H9 (cell line): ENCODE measurements at regions not wholly inside any gene's neighbourhood (a gene's known extent, or its start where the extent isn't known, plus 50 kb on each side); places are given as distances from the start of the nearest gene placed in this dataset.

Source experiments
- DNase-seq: peaks from one replicate; pipeline ENCODE4 v3.0.0-alpha.2; 2017
- H2AFZ ChIP-seq: one replicate; pipeline ENCODE4 v1.6.1; 2013; ENCODE audit warnings: mild to moderate bottlenecking, low read length, control low read depth, moderate library complexity
- H2AK5ac ChIP-seq: 2 replicates; pipeline ENCODE4 v1.6.1; 2013; ENCODE audit warnings: low read length, control low read depth, mixed read lengths; ENCODE audit not compliant: insufficient read length
- H2BK120ac ChIP-seq: one replicate; pipeline ENCODE4 v1.6.1; 2013; ENCODE audit warnings: low read depth, mild to moderate bottlenecking, low read length, control low read depth, inconsistent platforms; ENCODE audit not compliant: poor library complexity, severe bottlenecking
- H2BK12ac ChIP-seq: 2 replicates; pipeline ENCODE4 v1.6.1; 2013; ENCODE audit warnings: low read length, control low read depth, mixed read lengths, low read depth; ENCODE audit not compliant: insufficient read length
- H2BK15ac ChIP-seq: 2 replicates; pipeline ENCODE4 v1.6.1; 2013; ENCODE audit warnings: low read depth, low read length, control low read depth
- H2BK20ac ChIP-seq: one replicate; pipeline ENCODE4 v1.6.1; 2013; ENCODE audit warnings: low read depth, mild to moderate bottlenecking, low read length, control low read depth, inconsistent platforms; ENCODE audit not compliant: poor library complexity, severe bottlenecking
- H2BK5ac ChIP-seq: 2 replicates; pipeline ENCODE4 v1.6.1; 2013; ENCODE audit warnings: low read length, control low read depth, mixed read lengths; ENCODE audit not compliant: insufficient read length
- H3K14ac ChIP-seq: 2 replicates; pipeline ENCODE4 v1.6.1; 2013; ENCODE audit warnings: low read length, control low read depth; ENCODE audit not compliant: insufficient read depth
- H3K18ac ChIP-seq: 2 replicates; pipeline ENCODE4 v1.6.1; 2013; ENCODE audit warnings: low read depth, mild to moderate bottlenecking, mixed read lengths, low read length, control low read depth; ENCODE audit not compliant: insufficient read length
- H3K23ac ChIP-seq: 2 replicates; pipeline ENCODE4 v1.6.1; 2013; ENCODE audit warnings: low read length, control low read depth, mixed read lengths, low read depth; ENCODE audit not compliant: insufficient read length
- H3K23me2 ChIP-seq: 2 replicates; pipeline ENCODE4 v1.6.1; 2013; ENCODE audit warnings: low read depth, mild to moderate bottlenecking, mixed read lengths, low read length, control low read depth; ENCODE audit not compliant: insufficient read length, poor library complexity, severe bottlenecking
- H3K27ac ChIP-seq: 2 replicates; pipeline ENCODE4 v1.5.1; 2013; ENCODE audit warnings: low read length, control low read depth, mixed read lengths, low read depth; ENCODE audit not compliant: insufficient read length
- H3K27me3 ChIP-seq: 2 replicates; pipeline ENCODE4 v1.6.1; 2013; ENCODE audit warnings: low read length, control low read depth, inconsistent platforms; ENCODE audit not compliant: insufficient read depth
- H3K4ac ChIP-seq: 2 replicates; pipeline ENCODE4 v1.6.1; 2013; ENCODE audit warnings: low read depth, mild to moderate bottlenecking, control low read depth, inconsistent platforms, low read length, moderate library complexity
- H3K4me1 ChIP-seq: 2 replicates; pipeline ENCODE4 v1.6.1; 2013; ENCODE audit warnings: low read length, control low read depth, inconsistent platforms; ENCODE audit not compliant: insufficient read depth
- H3K4me2 ChIP-seq: 2 replicates; pipeline ENCODE4 v1.6.1; 2013; ENCODE audit warnings: low read length, control low read depth, mixed read lengths; ENCODE audit not compliant: insufficient read length, insufficient read depth
- H3K56ac ChIP-seq: 2 replicates; pipeline ENCODE4 v1.6.1; 2013; ENCODE audit warnings: low read depth, mild to moderate bottlenecking, mixed read lengths, low read length, control low read depth; ENCODE audit not compliant: insufficient read length
- H3K79me1 ChIP-seq: 2 replicates; pipeline ENCODE4 v1.6.1; 2013; ENCODE audit warnings: low read depth, mild to moderate bottlenecking, moderate library complexity, low read length, control low read depth, inconsistent platforms; ENCODE audit not compliant: insufficient read depth, poor library complexity, severe bottlenecking
- H3K79me2 ChIP-seq: 2 replicates; pipeline ENCODE4 v1.6.1; 2013; ENCODE audit warnings: low read length, control low read depth, inconsistent platforms; ENCODE audit not compliant: insufficient read depth
- H3K9ac ChIP-seq: 2 replicates; pipeline ENCODE4 v1.6.1; 2013; ENCODE audit warnings: low read length, control low read depth, mixed read lengths; ENCODE audit not compliant: insufficient read length; ENCODE audit errors: extremely low read depth
- H3K9me3 ChIP-seq: one replicate; pipeline ENCODE4 v1.6.1; 2013; ENCODE audit warnings: low read depth, low read length, inconsistent platforms; ENCODE audit not compliant: control insufficient read depth
- H3T11ph ChIP-seq: one replicate; pipeline ENCODE4 v1.6.1; 2013; ENCODE audit warnings: mild to moderate bottlenecking, low read length, control low read depth, inconsistent platforms
- H4K20me1 ChIP-seq: one replicate; pipeline ENCODE4 v1.6.1; 2013; ENCODE audit not compliant: control insufficient read depth, insufficient read length, insufficient read depth
- H4K5ac ChIP-seq: 2 replicates; pipeline ENCODE4 v1.6.1; 2013; ENCODE audit warnings: low read depth, mild to moderate bottlenecking, mixed read lengths, low read length, control low read depth; ENCODE audit not compliant: insufficient read length
- H4K8ac ChIP-seq: replicated peaks from 2 replicates; pipeline ENCODE4 v1.6.1; 2013; ENCODE audit warnings: low read length, control low read depth, mixed read lengths, low read depth; ENCODE audit not compliant: insufficient read length
- H4K91ac ChIP-seq: 2 replicates; pipeline ENCODE4 v1.6.1; 2013; ENCODE audit warnings: low read depth, mild to moderate bottlenecking, moderate library complexity, mixed read lengths, low read length, control low read depth; ENCODE audit not compliant: insufficient read length
- H3K27ac Mint-ChIP-seq, 3 experiments: 2 replicates in 2 of 3; 3 replicates in 1 of 3; pipeline ENCODE4 v1.8.0; 2020 to 2021; ENCODE audit warnings: mixed read lengths in 3 of 3, mild to moderate bottlenecking in 1 of 3, moderate library complexity in 1 of 3
- H3K27me3 Mint-ChIP-seq: 2 replicates; pipeline ENCODE4 v1.8.0; 2021; ENCODE audit warnings: low read depth, mild to moderate bottlenecking, moderate library complexity, mixed read lengths
- H3K36me3 Mint-ChIP-seq, 3 experiments: 2 replicates in 2 of 3; 3 replicates in 1 of 3; pipeline ENCODE4 v1.8.0; 2020 to 2021; ENCODE audit warnings: low read depth in 3 of 3, mixed read lengths in 3 of 3; ENCODE audit not compliant: insufficient read depth in 1 of 3
- H3K4me1 Mint-ChIP-seq, 2 experiments: 2 replicates each; pipeline ENCODE4 v1.8.0; 2020; ENCODE audit warnings: mixed read lengths in 2 of 2
- H3K4me3 Mint-ChIP-seq, 2 experiments: 2 replicates in 1 of 2; 3 replicates in 1 of 2; pipeline ENCODE4 v1.8.0; 2020 to 2021; ENCODE audit warnings: mild to moderate bottlenecking in 2 of 2, mixed read lengths in 2 of 2, moderate library complexity in 1 of 2
- H3K9me3 Mint-ChIP-seq, 2 experiments: 2 replicates in 1 of 2; 3 replicates in 1 of 2; pipeline ENCODE4 v1.8.0; 2020; ENCODE audit warnings: mild to moderate bottlenecking in 2 of 2, mixed read lengths in 2 of 2, moderate library complexity in 1 of 2
- WGBS: extraction: QIAGEN DNeasy Blood & Tissue Kit; methylation state at CpG from one replicate; pipeline ENCODE4 v1.1.7; 2013; ENCODE audit warnings: missing lambda C conversion rate, low lambda C conversion rate, mixed read lengths; ENCODE audit not compliant: insufficient read length; ENCODE audit errors: extremely low coverage; 5-methylcytosine and 5-hydroxymethylcytosine counted together
- TF ChIP-seq, protein P1 (sequence below): fragments of 200-600 bp; sonication (generic); conservative IDR thresholded peaks from 3 replicates; pipeline ENCODE4 v1.8.0; 2021; ENCODE audit warnings: antibody characterized with exemption, mild to moderate bottlenecking

GRCh38 chr18:2223449-2223848, 347.9 kb downstream of the METTL4 start:
- H3K4ac ChIP-seq: no peak overlapping the region
- no peaks in the 10 kb centered on the region for H3K9me3 ChIP-seq
- H3K23ac ChIP-seq: no peak overlapping the region
- no peak overlapping the region for H4K5ac ChIP-seq
- no peak overlapping the region for H3K4me2 ChIP-seq
- no peaks in the 10 kb centered on the region for H3K9me3 Mint-ChIP-seq
- no peaks in the 10 kb centered on the region for H3K4me1 ChIP-seq
- no peak overlapping the region for H2BK15ac ChIP-seq
- no peak overlapping the region for H2BK120ac ChIP-seq
- H4K91ac ChIP-seq: no peak overlapping the region
- H4K20me1 ChIP-seq: no peaks in the 10 kb centered on the region
- WGBS: no CpG with 5 or more reads among the region's 5 CpGs
- H3K79me2 ChIP-seq: no peaks in the 10 kb centered on the region
- H3K18ac ChIP-seq: no peak overlapping the region
- H2BK5ac ChIP-seq: no peak overlapping the region
- H3K27ac Mint-ChIP-seq: no peak overlapping the region
- H2AFZ ChIP-seq: no peak overlapping the region
- H3K4me1 Mint-ChIP-seq: peaks cover 5 to 6% of the 10 kb centered on the region in 2 experiments; a peak in 3 of 4 replicates
- TF ChIP-seq, protein P1, sequence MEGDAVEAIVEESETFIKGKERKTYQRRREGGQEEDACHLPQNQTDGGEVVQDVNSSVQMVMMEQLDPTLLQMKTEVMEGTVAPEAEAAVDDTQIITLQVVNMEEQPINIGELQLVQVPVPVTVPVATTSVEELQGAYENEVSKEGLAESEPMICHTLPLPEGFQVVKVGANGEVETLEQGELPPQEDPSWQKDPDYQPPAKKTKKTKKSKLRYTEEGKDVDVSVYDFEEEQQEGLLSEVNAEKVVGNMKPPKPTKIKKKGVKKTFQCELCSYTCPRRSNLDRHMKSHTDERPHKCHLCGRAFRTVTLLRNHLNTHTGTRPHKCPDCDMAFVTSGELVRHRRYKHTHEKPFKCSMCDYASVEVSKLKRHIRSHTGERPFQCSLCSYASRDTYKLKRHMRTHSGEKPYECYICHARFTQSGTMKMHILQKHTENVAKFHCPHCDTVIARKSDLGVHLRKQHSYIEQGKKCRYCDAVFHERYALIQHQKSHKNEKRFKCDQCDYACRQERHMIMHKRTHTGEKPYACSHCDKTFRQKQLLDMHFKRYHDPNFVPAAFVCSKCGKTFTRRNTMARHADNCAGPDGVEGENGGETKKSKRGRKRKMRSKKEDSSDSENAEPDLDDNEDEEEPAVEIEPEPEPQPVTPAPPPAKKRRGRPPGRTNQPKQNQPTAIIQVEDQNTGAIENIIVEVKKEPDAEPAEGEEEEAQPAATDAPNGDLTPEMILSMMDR: no peak
- H3K36me3 Mint-ChIP-seq: no peaks in the 10 kb centered on the region
- H2AK5ac ChIP-seq: no peak overlapping the region
- no peaks in the 10 kb centered on the region for H3K79me1 ChIP-seq
- no peak overlapping the region for H3K9ac ChIP-seq
- H4K8ac ChIP-seq: no peak overlapping the region
- no peaks in the 10 kb centered on the region for H3K27me3 ChIP-seq
- H3K27ac ChIP-seq: no peak overlapping the region
- H3K23me2 ChIP-seq: no peaks in the 10 kb centered on the region
- no peak overlapping the region for H3K56ac ChIP-seq
- H3T11ph ChIP-seq: no peak overlapping the region
- no peak for DNase-seq
- H2BK20ac ChIP-seq: no peak overlapping the region
- H2BK12ac ChIP-seq: no peak overlapping the region
- no peak overlapping the region for H3K14ac ChIP-seq
- H3K4me3 Mint-ChIP-seq: no peak overlapping the region
- H3K27me3 Mint-ChIP-seq: no peaks in the 10 kb centered on the region; the same call in 1 of the 2 replicates
